Caki2 (cell line): ENCODE measurements at regions not wholly inside any gene's neighbourhood (a gene's known extent, or its start where the extent isn't known, plus 50 kb on each side); places are given as distances from the start of the nearest gene placed in this dataset.
"Not testable (repeated sequence)": the region's sequence is repeated elsewhere in the genome, so short reads cannot be mapped to it uniquely, and the experiment has no call there.

Source experiments
- DNase-seq: peaks from one replicate; pipeline ENCODE4 v3.0.0-alpha.2; 2015; ENCODE audit warnings: low read depth
- in situ Hi-C: cut with HindIII; loops from 2 replicates; pipeline ENCODE4 v1.10.0; 2016; ENCODE audit warnings: low sequenced_read_pairs, low pct_unique_long_range_greater_than_20kb, mixed read lengths

GRCh38 chr16:52748741-52749140 lies 201.8 kb upstream of the TOX3 start:
- no peak for DNase-seq
- in situ Hi-C loops: no loop called here

DNA sequence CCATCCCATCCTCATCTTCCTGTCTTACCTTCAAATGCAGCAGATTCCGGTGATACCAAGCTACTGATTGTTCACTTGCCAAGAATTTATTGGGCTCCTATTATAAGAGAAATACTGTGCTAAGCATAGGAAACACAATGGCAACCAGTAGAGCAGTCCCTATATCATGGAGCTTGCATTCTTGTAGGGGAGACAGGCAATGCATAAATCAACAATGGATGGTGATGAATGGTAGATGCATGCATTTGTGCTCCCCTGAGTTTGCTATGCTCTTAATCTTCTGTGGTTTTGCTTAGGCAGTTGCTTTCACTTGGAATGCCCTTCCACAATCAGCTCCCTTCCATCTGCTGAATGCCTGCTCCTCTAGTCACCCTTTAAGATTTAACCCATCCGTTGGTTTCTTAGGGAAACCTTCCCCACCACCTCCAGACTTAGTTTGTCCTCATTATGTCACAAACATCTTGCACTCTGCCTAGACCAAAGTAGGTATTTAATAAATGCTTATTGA lies 200.2 kb upstream of the TOX3 start:
- in situ Hi-C loops: no loop called here
- DNase-seq: no peak

DNA sequence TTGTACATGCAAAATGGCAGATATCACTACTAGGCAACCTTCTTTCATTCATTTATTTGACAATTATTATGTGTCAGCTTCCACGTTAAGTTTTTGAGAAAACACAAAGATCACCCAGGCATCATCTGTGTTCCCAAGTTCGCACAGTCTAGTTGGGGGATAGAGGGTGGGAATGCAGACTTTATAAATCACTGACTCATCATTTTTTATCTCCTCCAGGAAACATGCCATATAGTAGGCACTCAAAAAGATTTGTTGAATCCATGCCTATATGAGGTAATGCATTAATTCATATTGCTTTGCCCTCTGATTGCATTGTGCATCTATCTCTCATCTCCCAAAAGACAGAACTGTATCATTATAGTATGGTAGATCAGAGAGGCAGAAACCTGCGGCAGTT lies 196.8 kb upstream of the TOX3 start:
- DNase-seq: no peak
- in situ Hi-C loops: no loop called here

DNA sequence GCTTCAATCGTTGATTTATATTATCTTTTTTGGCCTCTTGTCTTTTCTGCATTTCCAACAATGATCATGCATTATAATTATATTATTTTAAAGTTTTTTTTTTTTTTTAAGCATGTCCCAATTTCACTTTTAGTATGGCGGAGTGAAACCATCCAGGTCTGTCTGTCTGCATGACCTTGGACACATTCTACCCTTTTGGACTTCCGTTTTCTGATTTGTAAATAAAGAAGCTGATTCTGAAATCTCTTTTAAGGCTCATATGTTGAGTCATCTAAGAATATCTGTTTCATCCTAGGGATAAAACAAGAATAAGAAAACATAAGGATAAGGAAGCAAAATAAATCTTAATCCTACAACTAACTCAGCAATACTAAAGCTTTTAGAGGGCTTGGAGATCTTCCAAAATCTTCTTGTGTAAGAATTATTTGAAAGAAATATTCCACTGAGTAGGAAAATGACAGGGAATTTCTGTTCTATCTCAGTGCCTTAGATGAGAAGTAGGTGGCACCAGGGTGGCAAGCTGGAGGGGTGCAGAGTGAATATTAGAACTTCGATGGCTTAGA lies 195.7 kb upstream of the TOX3 start:
- in situ Hi-C loops: no loop called here

GRCh38 chr16:52742052-52742451 lies 195.1 kb upstream of the TOX3 start:
- DNase-seq: no peak
- in situ Hi-C loops: no loop called here

More for the DNA sequence above, 195.7 kb upstream of the TOX3 start:
- no peak for DNase-seq

GRCh38 chr16:52741351-52741750 lies 194.4 kb upstream of the TOX3 start:
- DNase-seq: no peak
- in situ Hi-C loops: no loop called here

DNA sequence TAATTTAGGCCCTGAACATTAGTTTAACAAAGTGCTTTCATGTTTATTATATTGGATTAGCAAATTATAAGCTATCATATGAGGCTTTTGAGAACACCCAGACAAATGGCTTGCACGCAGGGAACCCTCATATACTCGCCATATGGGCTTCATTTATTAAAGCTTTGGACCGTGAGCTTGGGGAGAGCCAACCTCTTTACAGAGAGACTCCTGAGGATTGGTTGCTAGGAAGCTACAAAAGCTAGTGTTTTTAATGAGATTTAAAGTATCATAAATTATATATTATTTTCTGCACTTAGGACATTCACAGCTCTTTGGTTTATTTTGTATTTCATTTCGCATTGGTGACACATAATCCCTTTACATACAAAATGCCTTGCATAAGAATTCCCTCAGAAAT lies 193.8 kb upstream of the TOX3 start:
- in situ Hi-C loops: no loop called here
- DNase-seq: no peak

DNA sequence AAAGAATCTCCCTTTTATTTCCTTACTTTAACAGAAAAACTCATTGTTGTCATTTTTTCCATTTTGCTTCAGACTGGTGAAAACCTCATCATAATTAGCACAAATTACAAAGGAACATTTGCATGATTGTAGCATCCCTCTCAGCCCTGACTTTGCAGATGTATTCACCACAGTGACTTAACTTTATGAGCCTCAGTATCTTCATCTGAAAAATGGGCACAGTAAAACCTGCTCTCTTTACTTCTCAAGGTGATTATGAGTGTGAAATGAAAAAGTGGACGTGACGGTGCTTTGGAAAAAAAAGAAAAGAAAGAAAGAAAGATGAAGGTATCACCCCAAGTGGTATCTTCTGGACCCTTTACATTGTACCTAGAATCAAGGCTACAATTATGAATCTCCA lies 193.4 kb upstream of the TOX3 start:
- DNase-seq: no peak
- in situ Hi-C loops: no loop called here

DNA sequence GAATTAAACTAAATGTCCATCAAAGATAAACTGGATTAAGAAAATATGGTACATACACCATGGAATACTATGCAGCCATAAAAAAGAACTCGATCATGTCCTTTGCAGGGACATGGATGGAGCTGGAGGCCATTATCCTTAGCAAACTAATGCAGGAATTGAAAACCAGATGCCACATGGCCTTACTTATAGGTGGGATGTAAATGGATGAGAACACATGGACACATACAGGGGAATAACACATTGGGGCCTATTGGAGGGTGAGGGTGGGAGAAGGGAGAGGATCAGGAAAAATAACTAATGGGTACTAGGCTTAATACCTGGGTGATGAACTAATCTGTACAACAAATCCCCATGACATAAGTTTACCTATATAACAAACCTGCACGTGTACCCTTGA lies 192.0 kb upstream of the TOX3 start:
- in situ Hi-C loops, DNase-seq: not testable (repeated sequence)

GRCh38 chr16:52731219-52731875 lies 184.4 kb upstream of the TOX3 start:
- no peak for DNase-seq
- in situ Hi-C loops: no loop called here

DNA sequence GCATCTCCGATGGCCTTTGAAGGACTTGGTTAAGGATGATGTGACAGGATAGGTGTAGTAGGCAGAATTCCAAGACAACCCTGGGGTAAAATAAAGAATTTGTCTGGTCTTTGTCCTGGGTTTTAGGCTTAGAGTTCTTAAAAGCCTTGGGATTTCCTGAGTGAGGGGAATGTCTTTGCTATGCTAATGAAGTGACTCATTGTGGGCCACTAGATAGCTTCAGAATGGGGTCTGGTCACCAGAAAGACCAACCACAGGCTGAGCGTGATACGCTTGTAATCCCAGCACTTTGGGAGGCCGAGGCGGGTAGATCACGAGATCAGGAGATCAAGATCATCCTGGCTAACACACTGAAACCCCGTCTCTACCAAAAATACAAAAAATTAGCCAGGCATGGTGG lies 182.8 kb upstream of the TOX3 start:
- no peak for DNase-seq
- in situ Hi-C loops: no loop called here

DNA sequence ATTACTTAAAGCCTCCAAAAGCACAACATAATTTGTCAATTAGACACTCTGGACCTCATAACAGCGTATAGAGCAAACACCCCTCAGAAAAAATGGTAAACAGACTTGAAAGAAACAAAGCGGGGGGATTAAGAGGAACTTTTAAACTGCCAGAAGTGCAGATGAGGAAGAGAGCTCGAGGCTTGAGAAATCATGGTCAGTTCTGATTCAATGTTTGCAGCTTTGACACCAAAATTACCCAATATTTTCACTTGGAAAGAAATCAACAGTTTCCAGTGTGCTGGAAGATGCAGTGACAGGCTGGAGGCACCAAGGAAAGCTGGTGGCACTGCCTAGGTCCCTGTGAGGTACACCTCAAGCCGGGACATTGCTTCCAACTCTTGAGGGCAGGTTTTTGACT lies 180.9 kb upstream of the TOX3 start:
- DNase-seq: no peak
- in situ Hi-C loops: no loop called here

DNA sequence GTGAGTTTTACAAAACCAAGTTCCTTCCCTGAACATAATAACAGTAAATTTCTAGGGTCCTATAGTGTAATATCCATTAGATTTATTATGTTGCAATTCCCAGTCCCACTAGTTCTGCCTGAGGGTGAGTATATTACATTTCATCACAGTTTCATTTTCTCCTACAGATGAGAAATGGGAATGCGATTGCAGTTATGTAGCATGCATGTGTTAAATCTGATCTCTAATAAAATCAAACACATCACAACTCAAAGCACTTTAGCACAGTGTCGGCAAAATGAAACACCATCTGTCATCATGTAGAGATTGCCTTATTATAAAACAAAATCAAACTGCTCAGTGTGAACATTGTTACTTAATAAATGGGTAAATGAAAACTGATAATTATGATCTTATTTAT lies 180.5 kb upstream of the TOX3 start:
- in situ Hi-C loops: no loop called here
- no peak for DNase-seq

DNA sequence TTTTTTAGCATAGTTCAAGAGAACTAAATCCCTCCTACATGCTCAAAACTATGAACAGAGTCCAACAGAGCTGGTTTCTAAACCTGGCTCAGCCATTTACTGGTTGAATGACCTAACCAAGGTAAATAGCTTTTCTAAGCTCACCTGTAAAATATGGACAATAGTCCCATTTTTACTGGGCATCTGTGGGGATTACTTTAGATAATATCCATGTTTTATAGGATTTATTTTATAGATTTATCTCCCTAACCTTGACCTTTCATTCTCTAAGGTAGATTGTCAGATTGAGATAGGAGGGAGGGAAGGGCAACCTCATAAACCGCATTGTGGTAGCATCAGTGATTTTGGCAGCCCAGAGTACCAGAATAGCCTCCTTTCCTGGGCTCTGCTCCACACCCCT lies 178.5 kb upstream of the TOX3 start:
- in situ Hi-C loops: no loop called here
- no peak for DNase-seq

DNA sequence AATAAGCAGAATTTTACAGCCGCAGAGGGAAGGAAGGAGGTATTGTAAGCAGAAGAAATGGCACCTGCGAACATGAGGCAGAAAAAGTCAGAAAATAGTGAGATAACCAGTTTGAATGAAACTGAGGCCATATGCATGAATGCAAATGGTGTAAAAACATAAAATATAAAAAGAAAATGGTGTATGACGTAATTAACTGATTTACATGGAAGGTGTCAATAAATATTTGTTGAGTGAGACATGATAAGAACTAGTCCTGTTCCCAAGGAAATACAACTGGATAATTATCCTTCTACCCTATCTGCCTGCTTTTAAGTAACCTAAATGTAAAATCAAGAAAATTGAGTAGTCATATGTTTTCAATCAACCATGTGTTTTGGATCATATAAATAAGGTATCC lies 178.1 kb upstream of the TOX3 start:
- DNase-seq: no peak
- in situ Hi-C loops: no loop called here

- DNase-seq: no peak
- in situ Hi-C loops: no loop called here
These were observed 174.4 kb upstream of the TOX3 start for GRCh38 chr16:52721331-52721730.

- DNase-seq: no peak
- in situ Hi-C loops: no loop called here
These were observed 171.1 kb upstream of the TOX3 start for GRCh38 chr16:52718046-52718445.

- in situ Hi-C loops: no loop called here
- DNase-seq: no peak
These were observed 166.8 kb upstream of the TOX3 start for GRCh38 chr16:52713740-52714139.

- no peak for DNase-seq
- in situ Hi-C loops: no loop called here
These were observed 162.4 kb upstream of the TOX3 start for GRCh38 chr16:52709306-52709705.

DNA sequence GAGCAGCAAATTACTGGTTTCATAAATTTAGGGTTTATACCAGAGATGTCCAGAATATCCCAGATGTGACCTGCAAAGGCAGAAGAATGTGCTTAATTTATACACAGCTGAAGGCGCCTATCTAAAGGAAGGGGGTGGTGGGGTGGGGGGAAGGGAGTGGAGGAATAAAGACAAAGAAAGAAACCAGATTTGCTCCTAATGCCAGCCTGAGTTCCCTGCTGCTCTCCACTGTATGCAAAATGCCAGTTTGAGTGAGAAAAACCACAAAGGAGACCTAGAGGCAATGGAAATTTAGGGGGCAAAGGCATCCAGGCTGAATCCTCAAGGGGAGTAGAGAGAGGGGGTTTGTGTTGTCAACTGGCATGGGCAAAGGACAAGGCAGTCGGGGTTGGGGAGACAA lies 161.5 kb upstream of the TOX3 start:
- in situ Hi-C loops: no loop called here
- no peak for DNase-seq
